ENCODE measurements at regions not wholly inside any gene's neighbourhood (a gene's known extent, or its start where the extent isn't known, plus 50 kb on each side); places are given as distances from the start of the nearest gene placed in this dataset.

- Histone ChIP-seq H3K9me3 (ENCODE audit: low read length) (no peaks in the 10 kb centered on the region), H3K27me3 (ENCODE audit: insufficient read depth, low read depth, low read length) (no peaks in the 10 kb centered on the region), H3K36me3 (ENCODE audit: insufficient read depth, low read length) (no peaks in the 10 kb centered on the region), H3F3A (ENCODE audit: insufficient read depth, low read length, poor library complexity, severe bottlenecking) (no peaks in the 10 kb centered on the region), H3K4me2 (ENCODE audit: low read length) (no peak overlapping the region), H3K9ac (ENCODE audit: low read length) (no peak overlapping the region), H3K27ac (ENCODE audit: low read length) (no peak overlapping the region), H3K9me2 (ENCODE audit: insufficient read depth, low read length) (no peaks in the 10 kb centered on the region), H3K79me2 (replicated peaks; ENCODE audit: insufficient read depth, low read length) (no peaks in the 10 kb centered on the region), H4K20me1 (ENCODE audit: insufficient read depth) (no peaks in the 10 kb centered on the region), H3K4me3 (ENCODE audit: low read length) (no peak overlapping the region), H2AFZ (ENCODE audit: low read depth, low read length) (no peak overlapping the region)
- TF ChIP-seq TAF1 (IDR thresholded peaks at IDR 0.05; ENCODE audit: low read depth) (no peak), SMC3 (conservative IDR thresholded peaks at IDR 0.05; ENCODE audit: poor library complexity) (no peak), EZH2 (IDR thresholded peaks at IDR 0.05; ENCODE audit: borderline replicate concordance, insufficient read depth, low read length, poor library complexity, severe bottlenecking) (no peak), POLR2AphosphoS5 (IDR thresholded peaks at IDR 0.05) (no peak), RAD21 (conservative IDR thresholded peaks at IDR 0.05) (no peak)
- TF ChIP-seq, protein P1, sequence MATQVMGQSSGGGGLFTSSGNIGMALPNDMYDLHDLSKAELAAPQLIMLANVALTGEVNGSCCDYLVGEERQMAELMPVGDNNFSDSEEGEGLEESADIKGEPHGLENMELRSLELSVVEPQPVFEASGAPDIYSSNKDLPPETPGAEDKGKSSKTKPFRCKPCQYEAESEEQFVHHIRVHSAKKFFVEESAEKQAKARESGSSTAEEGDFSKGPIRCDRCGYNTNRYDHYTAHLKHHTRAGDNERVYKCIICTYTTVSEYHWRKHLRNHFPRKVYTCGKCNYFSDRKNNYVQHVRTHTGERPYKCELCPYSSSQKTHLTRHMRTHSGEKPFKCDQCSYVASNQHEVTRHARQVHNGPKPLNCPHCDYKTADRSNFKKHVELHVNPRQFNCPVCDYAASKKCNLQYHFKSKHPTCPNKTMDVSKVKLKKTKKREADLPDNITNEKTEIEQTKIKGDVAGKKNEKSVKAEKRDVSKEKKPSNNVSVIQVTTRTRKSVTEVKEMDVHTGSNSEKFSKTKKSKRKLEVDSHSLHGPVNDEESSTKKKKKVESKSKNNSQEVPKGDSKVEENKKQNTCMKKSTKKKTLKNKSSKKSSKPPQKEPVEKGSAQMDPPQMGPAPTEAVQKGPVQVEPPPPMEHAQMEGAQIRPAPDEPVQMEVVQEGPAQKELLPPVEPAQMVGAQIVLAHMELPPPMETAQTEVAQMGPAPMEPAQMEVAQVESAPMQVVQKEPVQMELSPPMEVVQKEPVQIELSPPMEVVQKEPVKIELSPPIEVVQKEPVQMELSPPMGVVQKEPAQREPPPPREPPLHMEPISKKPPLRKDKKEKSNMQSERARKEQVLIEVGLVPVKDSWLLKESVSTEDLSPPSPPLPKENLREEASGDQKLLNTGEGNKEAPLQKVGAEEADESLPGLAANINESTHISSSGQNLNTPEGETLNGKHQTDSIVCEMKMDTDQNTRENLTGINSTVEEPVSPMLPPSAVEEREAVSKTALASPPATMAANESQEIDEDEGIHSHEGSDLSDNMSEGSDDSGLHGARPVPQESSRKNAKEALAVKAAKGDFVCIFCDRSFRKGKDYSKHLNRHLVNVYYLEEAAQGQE (IDR thresholded peaks at IDR 0.05; ENCODE audit: borderline replicate concordance) = no peak
Measured at GRCh38 chr1:222018041-222018440, 276.2 kb upstream of the DUSP10 start.

DNA sequence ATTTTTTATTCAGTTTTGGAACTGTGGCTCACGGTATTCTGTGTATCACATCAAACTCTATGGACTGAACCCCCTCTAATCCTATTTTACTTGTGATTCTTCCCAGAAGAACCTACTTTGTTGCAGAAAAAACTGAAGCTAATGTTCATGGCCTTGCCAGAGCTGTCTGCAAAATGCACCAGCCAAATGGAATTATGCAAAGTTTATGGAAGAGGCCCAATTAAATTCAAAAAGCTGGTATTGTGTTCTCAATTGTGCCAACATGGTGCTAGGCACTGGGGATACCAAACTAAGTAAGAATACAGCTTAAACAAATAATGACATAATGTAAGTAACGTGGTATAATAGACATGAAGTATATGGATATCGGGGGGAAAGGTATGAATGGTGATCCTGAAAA, 273.8 kb upstream of the DUSP10 start:
- no peak for TF ChIP-seq TAF1 (IDR thresholded peaks at IDR 0.05; ENCODE audit: low read depth)
- no peak for TF ChIP-seq EZH2 (IDR thresholded peaks at IDR 0.05; ENCODE audit: borderline replicate concordance, insufficient read depth, low read length, poor library complexity, severe bottlenecking)
- no peak for TF ChIP-seq EP300 (conservative IDR thresholded peaks at IDR 0.05; ENCODE audit: poor library complexity, severe bottlenecking)
- TF ChIP-seq, protein P1 (IDR thresholded peaks at IDR 0.05; ENCODE audit: borderline replicate concordance) = no peak
- no peak for TF ChIP-seq POLR2AphosphoS5 (IDR thresholded peaks at IDR 0.05)
- TF ChIP-seq SMC3 (conservative IDR thresholded peaks at IDR 0.05; ENCODE audit: poor library complexity) = no peak
- TF ChIP-seq RAD21 (conservative IDR thresholded peaks at IDR 0.05) = no peak
- Histone ChIP-seq H3F3A (ENCODE audit: insufficient read depth, low read length, poor library complexity, severe bottlenecking) (no peaks in the 10 kb centered on the region), H4K20me1 (ENCODE audit: insufficient read depth) (no peaks in the 10 kb centered on the region)

More for the DNA sequence above, 273.8 kb upstream of the DUSP10 start:
- H3K9me3 ChIP-seq (ENCODE audit: low read length) = no peaks in the 10 kb centered on the region
- H3K79me2 ChIP-seq (replicated peaks; ENCODE audit: insufficient read depth, low read length) = no peaks in the 10 kb centered on the region
- no peaks in the 10 kb centered on the region for H3K9me2 ChIP-seq (ENCODE audit: insufficient read depth, low read length)
- no peak overlapping the region for H3K9ac ChIP-seq (ENCODE audit: low read length)
- H3K36me3 ChIP-seq (ENCODE audit: insufficient read depth, low read length) = no peaks in the 10 kb centered on the region
- H2AFZ ChIP-seq (ENCODE audit: low read depth, low read length) = no peak overlapping the region
- H3K27ac ChIP-seq (ENCODE audit: low read length) = no peak overlapping the region
- no peak overlapping the region for H3K4me3 ChIP-seq (ENCODE audit: low read length)
- H3K27me3 ChIP-seq (ENCODE audit: insufficient read depth, low read depth, low read length) = no peaks in the 10 kb centered on the region
- no peak overlapping the region for H3K4me2 ChIP-seq (ENCODE audit: low read length)

Measured in neural cell (in vitro differentiated cells).